ENCODE measurements at regions not wholly inside any gene's neighbourhood (a gene's known extent, or its start where the extent isn't known, plus 50 kb on each side); places are given as distances from the start of the nearest gene placed in this dataset.

DNA sequence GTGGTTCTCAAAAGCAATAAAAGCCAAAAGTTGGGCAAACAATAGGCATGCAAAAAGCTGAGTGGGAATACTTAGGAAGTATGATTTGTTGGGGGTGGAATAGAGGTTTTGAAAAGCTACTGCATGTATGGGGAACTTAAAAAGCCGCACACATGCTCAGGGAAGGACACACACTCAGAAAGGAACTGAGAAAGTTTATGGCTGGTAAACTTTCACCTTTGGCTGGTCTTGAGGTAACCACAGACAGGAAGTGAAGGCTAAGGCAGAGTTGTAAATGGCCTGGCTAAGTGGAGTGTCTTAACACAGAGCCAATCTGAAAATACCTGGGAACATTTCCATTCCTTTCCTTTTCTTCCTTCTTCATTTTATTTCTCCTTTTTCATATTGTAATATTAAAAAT lies 134.5 kb upstream of the EXOC2 start:
- TF ChIP-seq, protein P1, sequence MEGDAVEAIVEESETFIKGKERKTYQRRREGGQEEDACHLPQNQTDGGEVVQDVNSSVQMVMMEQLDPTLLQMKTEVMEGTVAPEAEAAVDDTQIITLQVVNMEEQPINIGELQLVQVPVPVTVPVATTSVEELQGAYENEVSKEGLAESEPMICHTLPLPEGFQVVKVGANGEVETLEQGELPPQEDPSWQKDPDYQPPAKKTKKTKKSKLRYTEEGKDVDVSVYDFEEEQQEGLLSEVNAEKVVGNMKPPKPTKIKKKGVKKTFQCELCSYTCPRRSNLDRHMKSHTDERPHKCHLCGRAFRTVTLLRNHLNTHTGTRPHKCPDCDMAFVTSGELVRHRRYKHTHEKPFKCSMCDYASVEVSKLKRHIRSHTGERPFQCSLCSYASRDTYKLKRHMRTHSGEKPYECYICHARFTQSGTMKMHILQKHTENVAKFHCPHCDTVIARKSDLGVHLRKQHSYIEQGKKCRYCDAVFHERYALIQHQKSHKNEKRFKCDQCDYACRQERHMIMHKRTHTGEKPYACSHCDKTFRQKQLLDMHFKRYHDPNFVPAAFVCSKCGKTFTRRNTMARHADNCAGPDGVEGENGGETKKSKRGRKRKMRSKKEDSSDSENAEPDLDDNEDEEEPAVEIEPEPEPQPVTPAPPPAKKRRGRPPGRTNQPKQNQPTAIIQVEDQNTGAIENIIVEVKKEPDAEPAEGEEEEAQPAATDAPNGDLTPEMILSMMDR (IDR thresholded peaks at IDR 0.05; ENCODE audit: low read length): no peak
- TF ChIP-seq EZH2 (optimal IDR thresholded peaks at IDR 0.05; ENCODE audit: low read depth, low read length): no peak

Data from MM.1S (cell line).